ENCODE measurements at regions not wholly inside any gene's neighbourhood (a gene's known extent, or its start where the extent isn't known, plus 50 kb on each side); places are given as distances from the start of the nearest gene placed in this dataset.

DNA sequence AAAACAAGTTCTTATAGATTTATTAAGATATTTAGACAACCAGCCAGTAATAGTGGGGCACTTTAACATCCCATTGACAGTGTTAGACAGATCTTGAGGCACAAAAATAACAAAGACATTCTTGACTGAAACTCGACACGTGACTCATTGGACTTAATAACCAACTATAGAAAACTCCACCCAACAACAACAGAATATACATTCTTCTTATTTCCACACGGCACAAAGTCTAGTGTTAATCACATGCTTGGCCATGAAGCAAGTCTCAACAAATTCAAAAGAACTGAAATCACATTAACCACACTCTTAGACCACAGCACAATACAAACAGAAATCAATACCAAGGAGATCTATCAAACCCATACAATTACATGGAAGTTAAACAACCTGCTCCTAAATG lies 138.1 kb downstream of the ARL5B start:
- TF ChIP-seq ARNTL (CRISPR knock-in tag; IDR thresholded peaks at IDR 0.05; ENCODE audit: borderline replicate concordance, low read depth) (no peak), OSR1 (CRISPR knock-in tag; IDR thresholded peaks at IDR 0.05) (no peak), TCF4 (CRISPR knock-in tag; IDR thresholded peaks at IDR 0.05; ENCODE audit: borderline replicate concordance) (no peak)
- TF ChIP-seq, protein P1, sequence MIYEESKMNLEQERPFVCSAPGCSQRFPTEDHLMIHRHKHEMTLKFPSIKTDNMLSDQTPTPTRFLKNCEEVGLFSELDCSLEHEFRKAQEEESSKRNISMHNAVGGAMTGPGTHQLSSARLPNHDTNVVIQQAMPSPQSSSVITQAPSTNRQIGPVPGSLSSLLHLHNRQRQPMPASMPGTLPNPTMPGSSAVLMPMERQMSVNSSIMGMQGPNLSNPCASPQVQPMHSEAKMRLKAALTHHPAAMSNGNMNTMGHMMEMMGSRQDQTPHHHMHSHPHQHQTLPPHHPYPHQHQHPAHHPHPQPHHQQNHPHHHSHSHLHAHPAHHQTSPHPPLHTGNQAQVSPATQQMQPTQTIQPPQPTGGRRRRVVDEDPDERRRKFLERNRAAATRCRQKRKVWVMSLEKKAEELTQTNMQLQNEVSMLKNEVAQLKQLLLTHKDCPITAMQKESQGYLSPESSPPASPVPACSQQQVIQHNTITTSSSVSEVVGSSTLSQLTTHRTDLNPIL (CRISPR knock-in tag; IDR thresholded peaks at IDR 0.05; ENCODE audit: low read depth): no peak
